ENCODE measurements at regions not wholly inside any gene's neighbourhood (a gene's known extent, or its start where the extent isn't known, plus 50 kb on each side); places are given as distances from the start of the nearest gene placed in this dataset.

- DNase-seq (ENCODE audit: low spot score): no peak
These were observed 221.0 kb upstream of the CDH13 start for GRCh38 chr16:82405736-82406135.

GRCh38 chr16:82404586-82405315, 222.0 kb upstream of the CDH13 start:
- DNase-seq (ENCODE audit: low spot score): no peak

GRCh38 chr16:82402665-82403218, 224.0 kb upstream of the CDH13 start:
- no peak for DNase-seq (ENCODE audit: low spot score)

- DNase-seq (ENCODE audit: low spot score): no peak
These were observed 226.7 kb upstream of the CDH13 start for GRCh38 chr16:82400046-82400445.

GRCh38 chr16:82396509-82396908, 226.5 kb upstream of the MPHOSPH6 start:
- DNase-seq (ENCODE audit: low spot score): no peak

GRCh38 chr16:82395212-82395611, 225.2 kb upstream of the MPHOSPH6 start:
- DNase-seq (ENCODE audit: low spot score): no peak

- DNase-seq (ENCODE audit: low spot score): no peak
These were observed 221.7 kb upstream of the MPHOSPH6 start for GRCh38 chr16:82391690-82392089.

GRCh38 chr16:82389956-82390650, 220.1 kb upstream of the MPHOSPH6 start:
- no peak for DNase-seq (ENCODE audit: low spot score)

- no peak for DNase-seq (ENCODE audit: low spot score)
These were observed 216.7 kb upstream of the MPHOSPH6 start for GRCh38 chr16:82386761-82387160.

GRCh38 chr16:82384949-82385348, 214.9 kb upstream of the MPHOSPH6 start:
- no peak for DNase-seq (ENCODE audit: low spot score)

- DNase-seq (ENCODE audit: low spot score): no peak
These were observed 214.0 kb upstream of the MPHOSPH6 start for GRCh38 chr16:82384017-82384416.

- DNase-seq (ENCODE audit: low spot score): no peak
These were observed 212.5 kb upstream of the MPHOSPH6 start for GRCh38 chr16:82382521-82382920.

GRCh38 chr16:82379551-82379950, 209.5 kb upstream of the MPHOSPH6 start:
- DNase-seq (ENCODE audit: low spot score): no peak

GRCh38 chr16:82373976-82374375, 204.0 kb upstream of the MPHOSPH6 start:
- DNase-seq (ENCODE audit: low spot score): no peak

GRCh38 chr16:82370282-82370681, 200.3 kb upstream of the MPHOSPH6 start:
- no peak for DNase-seq (ENCODE audit: low spot score)

- peak; percentile 72 for DNase-seq (ENCODE audit: low spot score)
These were observed 198.0 kb upstream of the MPHOSPH6 start for GRCh38 chr16:82368041-82368440.

GRCh38 chr16:82366462-82366861, 196.4 kb upstream of the MPHOSPH6 start:
- no peak for DNase-seq (ENCODE audit: low spot score)

- DNase-seq (ENCODE audit: low spot score): no peak
These were observed 194.7 kb upstream of the MPHOSPH6 start for GRCh38 chr16:82364690-82365089.

GRCh38 chr16:82363026-82363816, 193.2 kb upstream of the MPHOSPH6 start:
- no peak for DNase-seq (ENCODE audit: low spot score)

GRCh38 chr16:82361885-82362284, 191.9 kb upstream of the MPHOSPH6 start:
- DNase-seq (ENCODE audit: low spot score): no peak

- no peak for DNase-seq (ENCODE audit: low spot score)
These were observed 190.2 kb upstream of the MPHOSPH6 start for GRCh38 chr16:82360024-82360783.

Data from pons (tissue), 1 donor.